Mesenchymal stem cell (in vitro differentiated cells and primary cell): ENCODE measurements at regions not wholly inside any gene's neighbourhood (a gene's known extent, or its start where the extent isn't known, plus 50 kb on each side); places are given as distances from the start of the nearest gene placed in this dataset.

Experiments used
- DNase-seq: peaks from one replicate; pipeline ENCODE4 v3.0.0-alpha.2; 2013
- H2AFZ ChIP-seq: one replicate; pipeline ENCODE4 v1.6.1; 2013; ENCODE audit warnings: low read depth, mild to moderate bottlenecking, control low read depth, inconsistent platforms, low read length, moderate library complexity
- H2AK5ac ChIP-seq: 2 replicates; pipeline ENCODE4 v1.6.1; 2013; ENCODE audit warnings: low read length, moderate library complexity, mild to moderate bottlenecking, inconsistent platforms; ENCODE audit not compliant: severe bottlenecking
- H2BK120ac ChIP-seq: one replicate; pipeline ENCODE4 v1.6.1; 2013; ENCODE audit warnings: low read depth, mild to moderate bottlenecking, inconsistent platforms, low read length, moderate library complexity
- H2BK12ac ChIP-seq, 2 experiments: one replicate each; pipeline ENCODE4 v1.6.1; 2013; ENCODE audit warnings: inconsistent platforms in 2 of 2, low read length in 2 of 2, mild to moderate bottlenecking in 2 of 2, moderate library complexity in 2 of 2, control low read depth in 1 of 2
- H2BK15ac ChIP-seq: one replicate; pipeline ENCODE4 v1.6.1; 2013; ENCODE audit warnings: mild to moderate bottlenecking, low read depth, inconsistent platforms; ENCODE audit not compliant: poor library complexity, severe bottlenecking
- H2BK5ac ChIP-seq: 2 replicates; pipeline ENCODE4 v1.6.1; 2013; ENCODE audit warnings: low read depth, mild to moderate bottlenecking, low read length, control low read depth, inconsistent platforms; ENCODE audit not compliant: poor library complexity, severe bottlenecking
- H3K14ac ChIP-seq, 2 experiments: one replicate each; pipeline ENCODE4 v1.6.1; 2013; ENCODE audit warnings: inconsistent platforms in 2 of 2, low read length in 2 of 2, control low read depth in 1 of 2, mild to moderate bottlenecking in 1 of 2, moderate library complexity in 1 of 2
- H3K18ac ChIP-seq, 2 experiments: one replicate each; pipeline ENCODE4 v1.6.1; 2013; ENCODE audit warnings: inconsistent platforms in 2 of 2, low read length in 2 of 2, control low read depth in 1 of 2, low read depth in 1 of 2, mild to moderate bottlenecking in 1 of 2
- H3K23ac ChIP-seq, 2 experiments: one replicate each; pipeline ENCODE4 v1.6.1; 2013; ENCODE audit warnings: inconsistent platforms in 2 of 2, low read length in 2 of 2, mild to moderate bottlenecking in 2 of 2, moderate library complexity in 2 of 2, control low read depth in 1 of 2
- H3K27ac ChIP-seq: 2 replicates; pipeline ENCODE4 v1.5.1; 2013; ENCODE audit warnings: mild to moderate bottlenecking, moderate library complexity, low read length, control low read depth, inconsistent platforms; ENCODE audit not compliant: poor library complexity, severe bottlenecking
- H3K27me3 ChIP-seq, 2 experiments: 2 replicates each; pipeline versions ENCODE4 v1.6.1 to v1.7.0; 2013; ENCODE audit warnings: low read length in 2 of 2, mild to moderate bottlenecking in 2 of 2, moderate library complexity in 2 of 2, control low read depth in 1 of 2, inconsistent platforms in 1 of 2; ENCODE audit not compliant: control insufficient read depth in 1 of 2, insufficient read depth in 1 of 2
- H3K36me3 ChIP-seq, 2 experiments: 2 replicates each; pipeline versions ENCODE4 v1.6.1 to v1.7.0; 2013; ENCODE audit warnings: low read length in 2 of 2, control low read depth in 1 of 2, inconsistent platforms in 1 of 2, low read depth in 1 of 2, mild to moderate bottlenecking in 1 of 2; ENCODE audit not compliant: insufficient read depth in 2 of 2, control insufficient read depth in 1 of 2
- H3K4ac ChIP-seq, 2 experiments: one replicate each; pipeline ENCODE4 v1.6.1; 2013; ENCODE audit warnings: inconsistent platforms in 2 of 2, low read length in 2 of 2, mild to moderate bottlenecking in 2 of 2, moderate library complexity in 2 of 2, control low read depth in 1 of 2, low read depth in 1 of 2
- H3K4me1 ChIP-seq: 2 replicates; pipeline ENCODE4 v1.6.1; 2013; ENCODE audit warnings: low read depth, low read length, control low read depth; ENCODE audit not compliant: control insufficient read depth, insufficient read depth
- H3K4me2 ChIP-seq: 2 replicates; pipeline ENCODE4 v1.6.1; 2013; ENCODE audit warnings: low read length, mild to moderate bottlenecking, inconsistent platforms; ENCODE audit not compliant: poor library complexity, severe bottlenecking
- H3K4me3 ChIP-seq, 2 experiments: 2 replicates each; pipeline versions ENCODE4 v1.5.1 to v1.7.0; 2013; ENCODE audit warnings: low read length in 2 of 2, mild to moderate bottlenecking in 2 of 2, control low read depth in 1 of 2, low read depth in 1 of 2; ENCODE audit not compliant: insufficient read depth in 1 of 2
- H3K79me1 ChIP-seq: replicated peaks from 2 replicates; pipeline ENCODE4 v1.6.1; 2013; ENCODE audit warnings: mild to moderate bottlenecking, control low read depth, low read length, inconsistent platforms; ENCODE audit not compliant: poor library complexity, severe bottlenecking
- H3K9ac ChIP-seq: 2 replicates; pipeline ENCODE4 v1.7.0; 2013; ENCODE audit warnings: mild to moderate bottlenecking, low read length, moderate library complexity
- H3K9me3 ChIP-seq: 2 replicates; pipeline ENCODE4 v1.7.0; 2013; ENCODE audit warnings: mild to moderate bottlenecking, low read length; ENCODE audit not compliant: control insufficient read depth
- H4K8ac ChIP-seq: one replicate; pipeline ENCODE4 v1.6.1; 2013; ENCODE audit warnings: inconsistent platforms, mild to moderate bottlenecking, low read length, moderate library complexity
- H4K91ac ChIP-seq: one replicate; pipeline ENCODE4 v1.6.1; 2013; ENCODE audit warnings: mild to moderate bottlenecking, low read length, inconsistent platforms
- whole genome bisulfite sequencing: methylation state at CpG from one replicate; pipeline ENCODE4 v1.1.7; 2013; ENCODE audit warnings: mixed read lengths; 5-methylcytosine and 5-hydroxymethylcytosine counted together

- Histone ChIP-seq H3K27ac (no peak overlapping the region), H3K14ac (no peak overlapping the region), H3K36me3 (no peaks in the 10 kb centered on the region), H2BK120ac (no peak overlapping the region), H3K4ac (no peak overlapping the region), H3K27me3 (no peaks in the 10 kb centered on the region), H3K18ac (no peak overlapping the region), H3K79me1 (no peaks in the 10 kb centered on the region), H3K4me1 (no peaks in the 10 kb centered on the region), H3K4me2 (no peak overlapping the region), H2AFZ (no peak overlapping the region), H2BK15ac (no peak overlapping the region), H4K91ac (no peak overlapping the region), H3K23ac (no peak overlapping the region), H2BK12ac (no peak overlapping the region), H2BK5ac (no peak overlapping the region), H3K9ac (no peak overlapping the region), H3K4me3 (no peak overlapping the region), H2AK5ac (no peak overlapping the region), H4K8ac (no peak overlapping the region), H3K9me3 (no peaks in the 10 kb centered on the region)
- 75% methylated on average over 3 of the region's 4 CpGs for WGBS
- DNase-seq, result no peak
Observed at GRCh38 chr3:86869566-86869965, 121.4 kb downstream of the VGLL3 start.

GRCh38 chr3:86867982-86868381 lies 123.0 kb downstream of the VGLL3 start:
- WGBS, result no CpG with 5 or more reads among the region's 2 CpGs
- Histone ChIP-seq H3K4ac (no peak overlapping the region), H3K4me1 (no peaks in the 10 kb centered on the region), H2BK120ac (no peak overlapping the region), H3K14ac (no peak overlapping the region), H2AK5ac (no peak overlapping the region), H2BK15ac (no peak overlapping the region), H3K27me3 (no peaks in the 10 kb centered on the region), H2BK12ac (no peak overlapping the region), H3K36me3 (no peaks in the 10 kb centered on the region), H2AFZ (no peak overlapping the region), H4K8ac (no peak overlapping the region), H3K4me3 (no peak overlapping the region), H3K27ac (no peak overlapping the region), H4K91ac (no peak overlapping the region), H3K18ac (no peak overlapping the region), H3K23ac (no peak overlapping the region), H3K79me1 (no peaks in the 10 kb centered on the region), H3K9ac (no peak overlapping the region), H2BK5ac (no peak overlapping the region), H3K9me3 (no peaks in the 10 kb centered on the region), H3K4me2 (no peak overlapping the region)
- no peak for DNase-seq

GRCh38 chr3:86865506-86865905 lies 125.4 kb downstream of the VGLL3 start:
- WGBS, result 57% methylated on average over 1 of the region's 3 CpGs
- Histone ChIP-seq H4K8ac (no peak overlapping the region), H3K9me3 (no peaks in the 10 kb centered on the region), H3K79me1 (no peaks in the 10 kb centered on the region), H3K9ac (no peak overlapping the region), H2BK5ac (no peak overlapping the region), H2BK120ac (no peak overlapping the region), H2AK5ac (no peak overlapping the region), H3K4me1 (no peaks in the 10 kb centered on the region), H3K4ac (no peak overlapping the region), H3K27me3 (no peaks in the 10 kb centered on the region), H4K91ac (no peak overlapping the region), H3K4me3 (no peak overlapping the region), H3K36me3 (no peaks in the 10 kb centered on the region), H3K18ac (no peak overlapping the region), H2BK15ac (no peak overlapping the region), H3K23ac (no peak overlapping the region), H3K4me2 (no peak overlapping the region), H2BK12ac (no peak overlapping the region), H3K27ac (no peak overlapping the region), H2AFZ (no peak overlapping the region), H3K14ac (no peak overlapping the region)
- DNase-seq, result no peak

GRCh38 chr3:86856711-86857110 lies 134.2 kb downstream of the VGLL3 start:
- no peak overlapping the region for H4K91ac ChIP-seq
- H3K9me3 ChIP-seq, result no peaks in the 10 kb centered on the region
- H3K27me3 ChIP-seq, result no peaks in the 10 kb centered on the region
- H3K4me2 ChIP-seq, result no peak overlapping the region
- H3K14ac ChIP-seq, result no peak overlapping the region
- no peaks in the 10 kb centered on the region for H3K36me3 ChIP-seq
- no CpG with 5 or more reads among the region's 1 CpG for WGBS
- no peak overlapping the region for H4K8ac ChIP-seq
- H2BK5ac ChIP-seq, result no peak overlapping the region
- no peak for DNase-seq
- H2BK12ac ChIP-seq, result no peak overlapping the region
- no peak overlapping the region for H3K4me3 ChIP-seq
- no peaks in the 10 kb centered on the region for H3K79me1 ChIP-seq
- no peak overlapping the region for H2AFZ ChIP-seq
- no peak overlapping the region for H3K18ac ChIP-seq
- no peak overlapping the region for H3K27ac ChIP-seq
- no peak overlapping the region for H2AK5ac ChIP-seq
- H2BK120ac ChIP-seq, result no peak overlapping the region
- no peak overlapping the region for H2BK15ac ChIP-seq
- H3K4ac ChIP-seq, result no peak overlapping the region
- H3K9ac ChIP-seq, result no peak overlapping the region
- H3K23ac ChIP-seq, result no peak overlapping the region
- H3K4me1 ChIP-seq, result no peaks in the 10 kb centered on the region
